WERI-Rb-1 (cell line): ENCODE measurements at regions not wholly inside any gene's neighbourhood (a gene's known extent, or its start where the extent isn't known, plus 50 kb on each side); places are given as distances from the start of the nearest gene placed in this dataset.

ENCODE experiments used
- DNase-seq: peaks from one replicate; pipeline ENCODE4 v3.0.0-alpha.2; 2020
- H3K27ac ChIP-seq: fragments of 250-450 bp; sonication (Bioruptor Pico); 2 replicates; pipeline ENCODE4 v1.5.1; 2020; ENCODE audit warnings: mild to moderate bottlenecking, moderate library complexity
- H3K27me3 ChIP-seq: fragments of 250-450 bp; sonication (Bioruptor Pico); 2 replicates; pipeline ENCODE4 v1.5.1; 2021; ENCODE audit warnings: mild to moderate bottlenecking, low read depth, moderate library complexity; ENCODE audit not compliant: insufficient read depth, severe bottlenecking
- H3K36me3 ChIP-seq: fragments of 250-450 bp; sonication (Bioruptor Pico); 2 replicates; pipeline ENCODE4 v1.5.1; 2020; ENCODE audit warnings: mild to moderate bottlenecking, moderate library complexity
- H3K4me3 ChIP-seq: 2 replicates; pipeline ENCODE4 v1.5.1; 2011; ENCODE audit warnings: low read depth, mild to moderate bottlenecking, control low read depth, low read length
- H3K9me3 ChIP-seq: fragments of 250-450 bp; sonication (Bioruptor Pico); 2 replicates; pipeline ENCODE4 v1.5.1; 2021; ENCODE audit warnings: mild to moderate bottlenecking, moderate library complexity; ENCODE audit not compliant: severe bottlenecking
- CTCF ChIP-seq: IDR thresholded peaks from 2 replicates; pipeline ENCODE4 v1.5.1; 2011; ENCODE audit warnings: low read depth, mild to moderate bottlenecking, control low read depth, inconsistent platforms, low read length

DNA sequence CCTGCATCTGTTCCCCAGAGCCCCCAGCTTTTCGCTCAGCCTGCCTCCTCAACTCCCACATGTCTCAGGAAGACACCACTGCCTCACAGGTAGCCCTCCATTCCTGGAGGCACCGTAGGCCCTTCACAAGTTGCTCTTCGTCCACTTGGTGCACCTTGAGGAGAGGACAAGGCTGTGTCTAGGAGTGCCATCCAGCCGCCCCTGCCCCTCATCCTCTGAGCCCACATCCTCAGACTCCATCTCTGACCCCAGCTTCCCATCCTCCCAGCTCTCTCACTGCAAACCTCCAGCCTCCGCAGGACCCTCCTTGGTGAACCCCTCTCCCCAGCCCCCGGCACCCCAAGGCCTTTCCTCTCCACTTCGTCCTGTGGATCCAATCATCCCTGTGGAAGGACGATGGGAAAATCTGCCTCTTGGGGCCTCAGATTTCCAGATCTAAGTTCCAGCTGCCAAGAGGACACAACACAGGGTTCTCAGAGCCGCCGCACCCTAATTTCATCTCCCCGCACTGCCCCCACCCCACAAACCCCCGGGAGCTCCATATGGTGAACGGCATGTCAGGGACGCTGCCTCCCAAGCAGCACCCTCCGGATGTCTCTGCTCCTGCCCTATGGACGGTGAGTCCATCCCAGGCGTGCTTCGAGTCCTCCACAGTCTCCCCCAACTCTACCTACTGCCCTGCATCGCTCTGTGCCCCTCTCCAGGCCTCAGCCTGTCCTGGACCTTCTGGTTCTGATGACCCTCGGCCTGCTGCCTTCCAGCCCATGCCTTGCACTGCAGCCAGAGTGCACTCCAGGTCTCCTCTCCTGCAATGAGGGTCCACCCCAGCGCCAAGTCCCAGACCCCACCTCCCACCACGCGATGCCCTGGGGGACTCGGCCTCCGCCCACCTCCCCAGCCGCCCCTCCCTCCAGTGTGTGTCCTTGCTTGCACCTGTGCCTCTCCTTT is 314.1 kb upstream of the DIO3 start:
- H3K27me3 ChIP-seq, result peaks cover 80% of the 10 kb centered on the region
- DNase-seq, result no peak
- no peak for TF ChIP-seq CTCF
- H3K4me3 ChIP-seq, result no peak overlapping the region
- H3K36me3 ChIP-seq, result no peaks in the 10 kb centered on the region
- H3K27ac ChIP-seq, result no peak overlapping the region
- no peaks in the 10 kb centered on the region for H3K9me3 ChIP-seq

DNA sequence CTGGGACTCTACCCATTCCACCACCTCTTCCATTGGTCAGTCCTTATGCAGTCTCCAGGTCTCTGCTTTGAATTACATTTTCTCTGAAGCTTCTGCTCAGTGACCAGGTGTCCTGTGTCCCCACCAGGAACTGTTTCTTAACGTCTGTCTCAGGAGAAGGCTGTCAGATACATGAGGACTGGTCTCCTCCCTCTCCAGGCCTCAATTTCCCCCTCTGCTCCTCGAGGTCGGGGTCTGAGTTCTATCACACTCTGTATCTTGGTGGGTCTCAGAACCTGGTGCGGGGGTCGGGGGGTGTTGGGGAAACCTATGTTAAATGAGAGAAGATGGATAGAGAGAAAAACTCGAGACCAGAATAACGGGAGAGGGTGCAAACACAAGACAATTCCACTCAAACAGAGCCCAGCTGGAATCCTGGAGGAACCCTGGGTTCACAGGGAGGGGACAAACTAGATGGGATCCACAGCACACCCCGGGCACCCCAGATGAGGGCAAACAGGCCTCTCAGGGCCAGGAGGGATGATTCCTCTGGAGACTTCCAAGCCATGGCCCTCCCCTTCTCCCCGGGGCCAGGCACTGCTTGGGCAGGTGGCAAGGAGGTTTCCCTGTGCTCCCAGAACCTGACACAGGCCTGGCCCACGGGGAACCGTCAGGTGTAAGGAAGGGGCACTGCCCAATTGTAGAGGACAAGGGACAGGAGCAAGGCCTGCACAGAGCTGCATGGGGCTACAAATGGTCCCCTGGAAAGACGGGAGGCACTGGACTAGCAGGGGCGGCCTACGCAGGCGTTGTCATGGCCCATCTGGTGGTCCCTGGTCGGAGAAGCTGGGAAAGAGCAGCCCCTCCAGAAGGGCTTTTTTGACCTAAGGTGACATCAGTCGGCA is 313.2 kb upstream of the DIO3 start:
- H3K9me3 ChIP-seq, result no peaks in the 10 kb centered on the region
- peaks cover 80% of the 10 kb centered on the region for H3K27me3 ChIP-seq
- no peak overlapping the region for H3K27ac ChIP-seq
- H3K36me3 ChIP-seq, result no peaks in the 10 kb centered on the region
- no peak overlapping the region for H3K4me3 ChIP-seq
- no peak for TF ChIP-seq CTCF
- DNase-seq, result no peak

DNA sequence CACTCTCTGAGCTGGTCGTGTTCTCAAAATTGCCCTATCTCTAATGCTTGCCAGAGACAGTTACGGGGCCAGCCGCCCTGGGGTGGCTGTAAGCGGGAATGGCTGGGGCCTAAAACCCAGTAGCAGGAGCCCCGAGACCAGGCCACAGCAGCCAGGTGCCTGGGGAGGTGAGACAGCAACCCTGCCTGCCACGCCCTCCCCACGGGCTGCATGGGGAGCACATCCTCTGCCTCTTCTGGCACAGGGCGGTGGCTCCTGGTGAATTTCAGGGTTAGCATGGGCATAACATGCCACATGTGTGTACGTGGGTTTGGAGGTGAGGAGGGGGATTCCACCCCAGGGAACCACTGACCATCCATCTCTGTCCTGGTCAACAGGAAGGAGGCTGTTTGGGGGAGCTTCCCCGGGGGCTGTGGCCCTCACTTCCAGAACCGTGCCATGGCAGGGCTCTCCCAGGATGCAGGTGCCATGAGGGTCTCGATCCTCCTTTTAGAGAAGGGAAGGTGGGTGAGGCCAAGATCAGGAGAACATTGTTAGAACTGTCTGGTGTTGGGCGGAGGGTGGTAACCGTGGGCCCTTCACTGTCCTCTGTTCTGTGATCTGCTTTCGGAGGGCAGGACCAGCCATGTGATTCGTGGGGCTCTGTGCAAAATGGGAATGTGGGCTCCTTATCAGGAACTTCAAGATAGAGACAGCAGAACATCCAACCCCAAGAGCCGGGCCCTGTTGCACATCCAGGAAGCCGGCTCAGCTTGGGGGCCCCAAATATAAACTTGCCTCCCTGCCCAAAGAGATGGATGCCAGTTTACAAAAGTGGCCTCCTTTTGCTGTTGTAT is 312.2 kb upstream of the DIO3 start:
- no peaks in the 10 kb centered on the region for H3K36me3 ChIP-seq
- no peak for TF ChIP-seq CTCF
- H3K27ac ChIP-seq, result no peak overlapping the region
- H3K4me3 ChIP-seq, result no peak overlapping the region
- peaks cover 81% of the 10 kb centered on the region for H3K27me3 ChIP-seq
- no peak for DNase-seq
- H3K9me3 ChIP-seq, result no peaks in the 10 kb centered on the region

GRCh38 chr14:101249676-101250036 is 311.6 kb upstream of the DIO3 start:
- H3K27me3 ChIP-seq, result peaks cover 81% of the 10 kb centered on the region
- H3K36me3 ChIP-seq, result no peaks in the 10 kb centered on the region
- no peak overlapping the region for H3K27ac ChIP-seq
- H3K9me3 ChIP-seq, result no peaks in the 10 kb centered on the region
- H3K4me3 ChIP-seq, result no peak overlapping the region
- no peak for DNase-seq
- TF ChIP-seq CTCF, result no peak

DNA sequence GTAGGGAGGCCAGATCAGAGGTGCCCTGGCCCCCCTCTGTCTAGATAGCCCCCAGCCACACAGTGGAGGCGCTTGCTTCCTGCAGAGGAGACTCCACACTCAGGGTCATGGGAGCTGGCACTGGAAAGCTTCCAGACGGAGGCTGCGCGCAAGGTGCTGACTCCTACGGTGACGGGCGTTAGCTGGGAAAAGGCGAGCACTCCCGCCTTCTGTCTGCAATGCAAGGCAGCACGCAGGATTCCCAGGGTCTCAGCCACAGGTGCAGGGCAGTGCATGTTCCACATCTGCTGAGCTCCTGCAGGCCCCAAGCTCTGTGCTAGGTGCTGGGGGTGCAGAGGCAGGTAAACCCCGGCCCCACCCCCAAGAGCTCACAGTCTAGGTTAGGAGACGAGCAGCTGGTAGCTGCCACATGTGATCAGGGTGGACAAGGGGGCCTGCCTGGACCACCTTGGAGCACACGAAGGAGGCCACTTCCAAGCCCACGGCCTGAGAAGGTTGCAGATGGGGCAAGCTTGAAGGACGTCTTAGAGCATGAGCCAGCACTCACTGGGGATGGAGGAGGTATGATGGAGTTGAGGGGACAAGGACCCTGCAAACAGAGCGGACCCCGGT is 310.9 kb upstream of the DIO3 start:
- TF ChIP-seq CTCF, result no peak
- H3K27ac ChIP-seq, result no peak overlapping the region
- DNase-seq, result no peak
- H3K9me3 ChIP-seq, result no peaks in the 10 kb centered on the region
- peaks cover 87% of the 10 kb centered on the region for H3K27me3 ChIP-seq
- no peak overlapping the region for H3K4me3 ChIP-seq
- H3K36me3 ChIP-seq, result no peaks in the 10 kb centered on the region
